ENCODE measurements at regions not wholly inside any gene's neighbourhood (a gene's known extent, or its start where the extent isn't known, plus 50 kb on each side); places are given as distances from the start of the nearest gene placed in this dataset.

GRCh38 chr1:59141267-59141863, 155.5 kb upstream of the FGGY start:
- TF ChIP-seq CTCF (IDR thresholded peaks at IDR 0.05 in 8 of 11, conservative IDR thresholded peaks at IDR 0.05 in 3 of 11): no peak
- no peak for TF ChIP-seq POLR2A (IDR thresholded peaks at IDR 0.05)
- TF ChIP-seq POLR2AphosphoS5 (IDR thresholded peaks at IDR 0.05): no peak

All from spleen (tissue), 7 donors.